Endodermal cell (in vitro differentiated cells): ENCODE measurements at regions not wholly inside any gene's neighbourhood (a gene's known extent, or its start where the extent isn't known, plus 50 kb on each side); places are given as distances from the start of the nearest gene placed in this dataset.

ENCODE experiments used
- DNase-seq: peaks from one replicate; pipeline ENCODE4 v3.0.0-alpha.2; 2017
- H3K27ac ChIP-seq: 2 replicates; pipeline ENCODE4 v1.5.1; 2013; ENCODE audit warnings: mild to moderate bottlenecking, low read depth, low read length, moderate library complexity
- H3K27me3 ChIP-seq: 2 replicates; pipeline ENCODE4 v1.6.1; 2013; ENCODE audit warnings: mild to moderate bottlenecking, low read length, moderate library complexity; ENCODE audit not compliant: insufficient read depth, control insufficient read depth, poor library complexity, severe bottlenecking
- H3K36me3 ChIP-seq: 2 replicates; pipeline ENCODE4 v1.7.0; 2013; ENCODE audit warnings: mild to moderate bottlenecking, low read length, moderate library complexity; ENCODE audit not compliant: control insufficient read depth, insufficient read depth
- H3K4me1 ChIP-seq: one replicate; pipeline ENCODE4 v1.7.0; 2013; ENCODE audit warnings: low read length; ENCODE audit not compliant: control insufficient read depth, insufficient read depth
- H3K4me3 ChIP-seq: 2 replicates; pipeline ENCODE4 v1.5.1; 2013; ENCODE audit warnings: mild to moderate bottlenecking, low read length, moderate library complexity
- H3K9ac ChIP-seq: 2 replicates; pipeline ENCODE4 v1.6.1; 2013; ENCODE audit warnings: mild to moderate bottlenecking, low read length, moderate library complexity; ENCODE audit not compliant: poor library complexity, severe bottlenecking; ENCODE audit errors: extremely low read depth
- H3K9me3 ChIP-seq: 2 replicates; pipeline ENCODE4 v1.6.1; 2013; ENCODE audit warnings: mild to moderate bottlenecking, low read length, moderate library complexity; ENCODE audit not compliant: control insufficient read depth
- H3K27ac Mint-ChIP-seq: 2 replicates; pipeline ENCODE4 v1.8.0; 2020; ENCODE audit warnings: mixed read lengths
- H3K27me3 Mint-ChIP-seq: 2 replicates; pipeline ENCODE4 v1.8.0; 2021; ENCODE audit warnings: mild to moderate bottlenecking, mixed read lengths; ENCODE audit not compliant: insufficient read depth
- H3K36me3 Mint-ChIP-seq: 2 replicates; pipeline ENCODE4 v1.8.0; 2020; ENCODE audit warnings: low read depth, mixed read lengths
- H3K4me1 Mint-ChIP-seq: 2 replicates; pipeline ENCODE4 v1.8.0; 2020; ENCODE audit warnings: mixed read lengths
- H3K4me3 Mint-ChIP-seq: 2 replicates; pipeline ENCODE4 v1.8.0; 2020; ENCODE audit warnings: mild to moderate bottlenecking, moderate library complexity, mixed read lengths
- H3K9me3 Mint-ChIP-seq: 2 replicates; pipeline ENCODE4 v1.8.0; 2020; ENCODE audit warnings: mild to moderate bottlenecking, mixed read lengths
- WGBS, 2 experiments: methylation state at CpG; one replicate each; pipeline versions ENCODE4 v1.1.5 to v1.1.7; 2013; ENCODE audit warnings: missing lambda C conversion rate in 2 of 2, mixed read lengths in 1 of 2; ENCODE audit not compliant: insufficient coverage in 1 of 2, insufficient read length in 1 of 2; 5-methylcytosine and 5-hydroxymethylcytosine counted together
- TF ChIP-seq, protein P1 (sequence below): fragments of 200-600 bp; sonication (generic); conservative IDR thresholded peaks from 2 replicates; pipeline ENCODE4 v1.5.0; 2021; ENCODE audit warnings: antibody characterized with exemption, mild to moderate bottlenecking

GRCh38 chr5:17326600-17327037 lies 109.2 kb downstream of the BASP1 start:
- Histone ChIP-seq H3K9me3 (peaks cover 3% of the 10 kb centered on the region), H3K9ac (no peak overlapping the region), H3K4me3 (no peak overlapping the region), H3K4me1 (no peaks in the 10 kb centered on the region), H3K36me3 (no peaks in the 10 kb centered on the region), H3K27ac (no peak overlapping the region), H3K27me3 (peaks cover 4% of the 10 kb centered on the region)
- no peaks in the 10 kb centered on the region for H3K27me3 Mint-ChIP-seq
- no peaks in the 10 kb centered on the region for H3K36me3 Mint-ChIP-seq
- no peaks in the 10 kb centered on the region for H3K4me1 Mint-ChIP-seq
- 93 to 100% methylated on average over 3 to 4 of the region's 4 CpGs for WGBS, 2 experiments
- no peak overlapping the region for H3K27ac Mint-ChIP-seq
- H3K4me3 Mint-ChIP-seq: no peak overlapping the region
- H3K9me3 Mint-ChIP-seq: no peaks in the 10 kb centered on the region
- no peak for DNase-seq
- TF ChIP-seq, protein P1, sequence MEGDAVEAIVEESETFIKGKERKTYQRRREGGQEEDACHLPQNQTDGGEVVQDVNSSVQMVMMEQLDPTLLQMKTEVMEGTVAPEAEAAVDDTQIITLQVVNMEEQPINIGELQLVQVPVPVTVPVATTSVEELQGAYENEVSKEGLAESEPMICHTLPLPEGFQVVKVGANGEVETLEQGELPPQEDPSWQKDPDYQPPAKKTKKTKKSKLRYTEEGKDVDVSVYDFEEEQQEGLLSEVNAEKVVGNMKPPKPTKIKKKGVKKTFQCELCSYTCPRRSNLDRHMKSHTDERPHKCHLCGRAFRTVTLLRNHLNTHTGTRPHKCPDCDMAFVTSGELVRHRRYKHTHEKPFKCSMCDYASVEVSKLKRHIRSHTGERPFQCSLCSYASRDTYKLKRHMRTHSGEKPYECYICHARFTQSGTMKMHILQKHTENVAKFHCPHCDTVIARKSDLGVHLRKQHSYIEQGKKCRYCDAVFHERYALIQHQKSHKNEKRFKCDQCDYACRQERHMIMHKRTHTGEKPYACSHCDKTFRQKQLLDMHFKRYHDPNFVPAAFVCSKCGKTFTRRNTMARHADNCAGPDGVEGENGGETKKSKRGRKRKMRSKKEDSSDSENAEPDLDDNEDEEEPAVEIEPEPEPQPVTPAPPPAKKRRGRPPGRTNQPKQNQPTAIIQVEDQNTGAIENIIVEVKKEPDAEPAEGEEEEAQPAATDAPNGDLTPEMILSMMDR: no peak

- H3K36me3 ChIP-seq: no peaks in the 10 kb centered on the region
- no peak for DNase-seq
- H3K9ac ChIP-seq: no peak overlapping the region
- H3K27me3 Mint-ChIP-seq: no peaks in the 10 kb centered on the region
- TF ChIP-seq, protein P1: no peak
- peaks cover 4% of the 10 kb centered on the region for H3K27me3 ChIP-seq
- WGBS, 2 experiments: 50 to 65% methylated on average over 4 to 7 of the region's 9 CpGs
- H3K27ac Mint-ChIP-seq: no peak overlapping the region
- peaks cover 5% of the 10 kb centered on the region for H3K9me3 ChIP-seq
- no peak overlapping the region for H3K27ac ChIP-seq
- no peaks in the 10 kb centered on the region for H3K36me3 Mint-ChIP-seq
- no peaks in the 10 kb centered on the region for H3K4me1 Mint-ChIP-seq
- no peak overlapping the region for H3K4me3 Mint-ChIP-seq
- no peaks in the 10 kb centered on the region for H3K9me3 Mint-ChIP-seq
- no peak overlapping the region for H3K4me3 ChIP-seq
- H3K4me1 ChIP-seq: no peaks in the 10 kb centered on the region
These were observed 109.7 kb downstream of the BASP1 start for GRCh38 chr5:17327048-17327625.

GRCh38 chr5:17329571-17329970 lies 112.1 kb downstream of the BASP1 start:
- Mint-ChIP-seq H3K4me1 (no peaks in the 10 kb centered on the region), H3K27ac (no peak overlapping the region), H3K9me3 (peaks cover 3% of the 10 kb centered on the region), H3K4me3 (no peak overlapping the region), H3K27me3 (peaks cover 4% of the 10 kb centered on the region), H3K36me3 (no peaks in the 10 kb centered on the region)
- Histone ChIP-seq H3K4me3 (no peak overlapping the region), H3K4me1 (no peaks in the 10 kb centered on the region), H3K27me3 (no peaks in the 10 kb centered on the region), H3K36me3 (no peaks in the 10 kb centered on the region), H3K27ac (no peak overlapping the region), H3K9ac (no peak overlapping the region), H3K9me3 (peaks cover 19% of the 10 kb centered on the region)
- DNase-seq: no peak
- WGBS, 2 experiments: 96 to 100% methylated on average over 2 to 3 of the region's 3 CpGs
- TF ChIP-seq, protein P1: no peak
